Erythroblast (primary cell): ENCODE measurements at regions not wholly inside any gene's neighbourhood (a gene's known extent, or its start where the extent isn't known, plus 50 kb on each side); places are given as distances from the start of the nearest gene placed in this dataset.

ENCODE experiments used
- DNase-seq, 2 experiments: peaks; one replicate each; lab custom pipeline; 2025; lab: John Stamatoyannopoulos, UW
- GATA1 ChIP-seq: IDR thresholded peaks from 2 replicates; pipeline ENCODE4 v1.6.1; 2011; ENCODE audit warnings: low read depth, mild to moderate bottlenecking, control low read depth, low read length, moderate library complexity
- POLR2A ChIP-seq: IDR thresholded peaks from 2 replicates; pipeline ENCODE4 v1.6.1; 2011; ENCODE audit warnings: mild to moderate bottlenecking, low read length

DNA sequence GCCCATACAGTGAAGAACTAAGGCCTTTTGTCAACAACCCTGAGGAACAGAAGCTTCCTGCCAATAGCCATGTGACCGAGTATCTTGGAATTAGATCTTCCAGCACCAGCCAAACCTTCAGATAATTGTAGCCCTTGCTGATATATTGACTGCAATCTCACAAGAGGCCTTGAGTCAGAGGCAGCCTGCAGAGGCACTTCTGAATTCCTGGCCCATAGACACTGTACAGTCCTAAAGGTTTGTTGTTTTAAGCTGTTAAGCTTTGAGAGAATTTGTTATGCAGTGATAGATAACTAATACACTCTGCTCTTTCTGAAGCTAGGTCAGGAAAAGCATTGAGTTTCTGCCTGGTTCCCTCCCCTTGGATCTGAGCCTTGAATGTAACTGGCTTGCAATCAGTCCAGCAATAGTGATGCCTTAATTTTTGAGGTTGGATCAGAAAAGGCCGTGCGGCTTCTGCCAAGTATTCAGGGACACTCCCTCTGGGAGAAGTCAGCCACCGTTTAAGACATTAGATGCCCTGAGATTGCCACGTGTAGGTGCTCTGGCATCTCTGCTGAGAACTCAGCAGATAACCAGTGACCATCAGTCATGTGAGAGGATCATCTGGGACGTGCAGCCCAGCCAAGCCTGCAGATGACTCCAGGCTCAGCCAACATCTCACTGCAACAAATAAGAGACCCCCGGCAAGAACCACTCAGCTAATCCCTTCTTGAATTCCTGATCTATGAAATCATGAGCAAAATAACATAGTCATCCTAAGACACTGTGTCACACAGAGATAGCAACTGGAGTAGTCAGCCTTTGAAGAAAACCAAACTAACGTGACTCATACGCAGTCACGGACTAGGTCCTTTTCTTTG is 126.8 kb upstream of the STC2 start:
- peak in 1 of 2 experiments; percentile 4 for DNase-seq
- TF ChIP-seq POLR2A: no peak
- TF ChIP-seq GATA1: no peak

DNA sequence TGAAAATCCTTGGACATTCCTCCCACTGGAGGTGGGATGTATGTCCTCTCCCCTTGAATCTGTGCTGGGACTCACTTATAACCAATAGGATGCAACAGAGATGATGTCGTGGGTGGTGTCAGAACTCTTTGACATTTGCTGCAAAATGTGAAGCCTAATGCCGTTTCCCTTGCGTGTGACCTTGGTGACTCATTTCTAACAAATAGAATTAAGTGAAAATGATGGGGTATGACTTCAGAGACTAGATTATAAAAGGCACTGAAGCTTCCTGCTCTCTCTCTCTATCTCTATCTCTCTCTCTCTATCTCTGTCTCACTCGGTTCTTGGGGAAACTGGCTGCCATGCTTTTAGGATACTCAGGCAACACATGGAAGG is 126.1 kb upstream of the STC2 start:
- TF ChIP-seq GATA1 (no peak), POLR2A (no peak)
- DNase-seq: no peak

DNA sequence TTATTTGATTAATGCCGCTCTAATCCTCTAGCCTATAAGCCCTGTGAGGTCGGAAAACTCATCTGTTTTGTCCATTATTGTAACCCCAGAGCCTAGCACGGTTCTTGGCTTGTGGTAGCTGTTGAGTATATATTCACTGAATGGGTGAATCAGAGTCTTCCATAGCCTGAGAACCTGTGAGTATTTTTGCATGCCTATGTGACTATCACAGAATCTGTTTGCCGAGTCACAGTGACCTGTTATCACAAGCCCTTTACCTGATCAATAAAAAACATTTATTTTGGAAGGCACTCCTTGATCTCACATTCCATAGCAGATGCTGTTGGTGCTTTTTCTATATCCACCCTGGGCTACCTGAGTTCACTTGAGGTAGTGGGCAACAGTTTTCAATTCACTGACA is 125.0 kb upstream of the STC2 start:
- no peak for TF ChIP-seq POLR2A
- no peak for TF ChIP-seq GATA1
- no peak for DNase-seq

- no peak for DNase-seq
- TF ChIP-seq GATA1 (no peak), POLR2A (no peak)
Observed at GRCh38 chr5:173452119-173452905, 124.1 kb upstream of the STC2 start.

DNA sequence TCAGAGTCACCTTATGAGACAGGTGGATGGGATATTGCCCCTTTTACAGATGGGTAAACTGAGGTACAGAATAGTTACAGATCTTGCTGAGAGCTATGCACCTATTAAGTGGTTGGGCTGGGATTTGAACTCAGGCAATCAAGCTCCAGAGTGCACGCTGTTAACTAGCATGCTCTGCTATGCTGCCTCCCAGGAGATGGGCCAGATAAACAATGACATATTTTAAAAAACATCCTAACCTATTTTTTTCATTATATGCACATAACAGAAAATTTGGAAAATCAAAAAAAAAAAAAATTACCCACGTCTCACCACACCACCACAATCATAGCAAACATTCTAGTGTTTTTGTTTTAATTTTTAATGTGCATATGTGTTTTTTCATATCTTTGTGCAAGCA is 123.4 kb upstream of the STC2 start:
- TF ChIP-seq POLR2A: no peak
- no peak for TF ChIP-seq GATA1
- DNase-seq: no peak

- DNase-seq: peak; percentile 19 to 50
- no peak for TF ChIP-seq GATA1
- no peak for TF ChIP-seq POLR2A
Observed at GRCh38 chr5:173451031-173451430, 122.8 kb upstream of the STC2 start.

- no peak for DNase-seq
- TF ChIP-seq POLR2A (no peak), GATA1 (no peak)
Observed at GRCh38 chr5:173450188-173450587, 122.0 kb upstream of the STC2 start.

GRCh38 chr5:173448856-173449255 is 120.6 kb upstream of the STC2 start:
- no peak for DNase-seq
- TF ChIP-seq GATA1 (no peak), POLR2A (no peak)

DNA sequence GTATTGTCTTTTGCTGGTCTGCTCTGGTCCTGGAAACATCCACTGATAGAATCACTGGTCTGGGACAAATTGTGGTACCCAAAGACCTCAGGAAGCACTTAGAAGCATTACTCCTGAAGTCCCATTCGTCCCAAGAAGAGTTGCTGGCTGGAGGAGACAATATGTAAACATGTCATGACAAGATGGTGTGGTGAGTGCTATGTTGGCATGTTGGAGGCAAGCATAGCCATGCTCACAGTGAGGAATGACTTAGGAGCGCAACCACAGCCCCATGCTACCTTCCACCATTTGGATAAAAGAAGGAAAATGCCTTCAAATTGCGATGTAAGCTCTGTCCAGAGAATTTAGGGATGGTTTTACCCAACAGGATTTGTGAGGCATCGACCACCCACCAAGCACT is 115.8 kb upstream of the STC2 start:
- no peak for TF ChIP-seq GATA1
- no peak for DNase-seq

DNA sequence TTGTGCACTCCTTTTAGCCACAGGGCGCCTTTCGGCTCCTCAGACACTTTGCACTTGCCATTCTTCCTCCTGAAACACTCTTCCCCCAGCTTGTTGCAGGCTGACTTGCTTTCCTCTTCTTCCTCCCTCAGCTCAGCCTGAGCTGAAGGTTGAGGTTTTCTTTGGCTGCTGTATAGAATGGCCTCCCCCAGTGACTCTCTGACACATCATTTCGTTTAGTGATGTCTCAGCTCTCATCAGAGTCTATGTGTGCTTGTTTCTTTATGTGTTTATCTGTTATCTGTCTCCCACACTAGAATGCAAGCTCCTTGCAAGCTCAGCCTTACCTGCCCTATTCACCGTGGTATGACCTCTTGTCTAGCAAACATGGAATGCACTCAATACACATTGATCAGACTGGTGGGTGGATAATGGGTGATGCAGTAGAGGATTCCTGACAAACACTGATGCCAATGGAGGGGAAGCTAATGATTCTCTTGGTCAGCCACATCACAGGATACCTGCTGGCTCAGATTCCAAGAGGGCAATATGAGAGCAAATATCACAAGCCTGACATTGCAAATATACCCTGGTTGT is 112.9 kb upstream of the STC2 start:
- no peak for DNase-seq
- TF ChIP-seq GATA1: no peak
- no peak for TF ChIP-seq POLR2A

- TF ChIP-seq POLR2A (no peak), GATA1 (no peak)
- no peak for DNase-seq
Observed at GRCh38 chr5:173438951-173439350, 110.7 kb upstream of the STC2 start.

GRCh38 chr5:173435447-173435846 is 107.2 kb upstream of the STC2 start:
- TF ChIP-seq POLR2A (no peak), GATA1 (no peak)
- no peak for DNase-seq

DNA sequence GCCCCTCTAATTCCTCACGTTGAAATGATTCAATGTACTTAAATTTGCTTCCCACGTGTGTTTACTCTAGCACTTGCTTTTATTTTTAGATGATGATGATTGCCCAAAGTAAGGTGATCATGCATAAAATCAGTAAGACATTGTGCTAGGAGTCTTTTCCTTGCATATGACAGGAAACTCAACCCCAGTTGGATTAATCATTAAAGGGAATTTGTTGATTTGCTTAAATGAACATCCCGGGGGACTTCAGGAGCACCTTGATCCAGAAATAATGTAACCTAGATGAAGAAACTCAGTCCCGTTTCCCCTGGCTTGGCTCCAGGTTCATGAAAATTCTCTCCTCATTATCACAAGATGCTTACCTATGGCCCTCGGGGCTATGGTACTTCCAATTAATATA is 106.1 kb upstream of the STC2 start:
- no peak for DNase-seq
- no peak for TF ChIP-seq POLR2A
- no peak for TF ChIP-seq GATA1

- no peak for DNase-seq
- TF ChIP-seq POLR2A (no peak), GATA1 (no peak)
Observed at GRCh38 chr5:173430394-173430793, 102.2 kb upstream of the STC2 start.
